ENCODE measurements at regions not wholly inside any gene's neighbourhood (a gene's known extent, or its start where the extent isn't known, plus 50 kb on each side); places are given as distances from the start of the nearest gene placed in this dataset.

- DNase-seq (ENCODE audit: low read depth in 2 of 2), result no peak
Observed at GRCh38 chr2:120881981-120882788, 146.5 kb downstream of the GLI2 start.

GRCh38 chr2:120883607-120884440, 148.2 kb downstream of the GLI2 start:
- DNase-seq (ENCODE audit: low read depth in 2 of 2), result no peak

- no peak for DNase-seq (ENCODE audit: low read depth in 2 of 2)
Observed at GRCh38 chr2:120884472-120885290, 149.0 kb downstream of the GLI2 start.

GRCh38 chr2:120885321-120885720, 149.7 kb downstream of the GLI2 start:
- DNase-seq (ENCODE audit: low read depth in 2 of 2), result no peak

- DNase-seq (ENCODE audit: low read depth in 2 of 2), result no peak
Observed at GRCh38 chr2:120885749-120886148, 150.1 kb downstream of the GLI2 start.

- no peak for DNase-seq (ENCODE audit: low read depth in 2 of 2)
Observed at GRCh38 chr2:120886534-120887319, 151.1 kb downstream of the GLI2 start.

GRCh38 chr2:120887320-120887697, 151.6 kb downstream of the GLI2 start:
- DNase-seq (ENCODE audit: low read depth in 2 of 2), result no peak

GRCh38 chr2:120887741-120888231, 152.1 kb downstream of the GLI2 start:
- DNase-seq (ENCODE audit: low read depth in 2 of 2), result no peak

- DNase-seq (ENCODE audit: low read depth in 2 of 2), result no peak
Observed at GRCh38 chr2:120888851-120889250, 153.2 kb downstream of the GLI2 start.

- no peak for DNase-seq (ENCODE audit: low read depth in 2 of 2)
Observed at GRCh38 chr2:120889936-120890335, 154.3 kb downstream of the GLI2 start.

- no peak for DNase-seq (ENCODE audit: low read depth in 2 of 2)
Observed at GRCh38 chr2:120890566-120891360, 155.1 kb downstream of the GLI2 start.

GRCh38 chr2:120892271-120892966, 156.8 kb downstream of the GLI2 start:
- no peak for DNase-seq (ENCODE audit: low read depth in 2 of 2)

- no peak for DNase-seq (ENCODE audit: low read depth in 2 of 2)
Observed at GRCh38 chr2:120892967-120893667, 157.4 kb downstream of the GLI2 start.

- no peak for DNase-seq (ENCODE audit: low read depth in 2 of 2)
Observed at GRCh38 chr2:120893811-120894584, 158.3 kb downstream of the GLI2 start.

- DNase-seq (ENCODE audit: low read depth in 2 of 2), result no peak
Observed at GRCh38 chr2:120894966-120895365, 159.3 kb downstream of the GLI2 start.

GRCh38 chr2:120896126-120896525, 160.5 kb downstream of the GLI2 start:
- no peak for DNase-seq (ENCODE audit: low read depth in 2 of 2)

GRCh38 chr2:120896901-120897300, 161.2 kb downstream of the GLI2 start:
- DNase-seq (ENCODE audit: low read depth in 2 of 2), result no peak

- DNase-seq (ENCODE audit: low read depth in 2 of 2), result no peak
Observed at GRCh38 chr2:120897399-120897798, 161.7 kb downstream of the GLI2 start.

Measured in dermis microvascular lymphatic vessel endothelial cell (primary cell).